ENCODE measurements at regions not wholly inside any gene's neighbourhood (a gene's known extent, or its start where the extent isn't known, plus 50 kb on each side); places are given as distances from the start of the nearest gene placed in this dataset.

DNA sequence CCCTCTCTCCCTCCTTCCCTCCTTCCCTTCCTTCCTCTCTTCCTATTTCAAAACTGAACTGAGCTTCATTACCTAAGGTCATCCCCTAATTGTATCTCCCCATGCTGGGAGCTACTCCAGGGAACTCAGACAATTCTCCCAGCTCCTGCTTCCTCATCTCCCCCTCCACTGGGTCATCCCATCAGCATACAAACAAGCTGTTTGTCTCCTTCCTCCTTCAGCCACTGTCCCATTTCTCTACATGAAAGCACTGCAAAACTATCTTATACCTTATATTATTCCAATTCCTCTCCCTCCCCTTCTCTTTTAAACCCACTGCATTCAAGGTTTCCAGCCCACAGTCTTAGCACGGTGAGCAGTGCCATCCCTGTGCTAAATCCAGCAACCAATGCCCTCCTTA is 262.4 kb downstream of the AGTPBP1 start:
- in situ Hi-C loops (cut with MboI): no loop called here
- CTCF ChIA-PET (ENCODE audit: low intra/inter-chr PET ratio): no interaction called here
- TF ChIP-seq RBBP5 (IDR thresholded peaks at IDR 0.05; ENCODE audit: borderline replicate concordance, insufficient read depth, low read length, poor library complexity, severe bottlenecking) (no peak), MLX (CRISPR knock-in tag; conservative IDR thresholded peaks at IDR 0.05) (no peak), MAX (CRISPR knock-in tag; IDR thresholded peaks at IDR 0.05) (no peak), ZNF785 (CRISPR knock-in tag; IDR thresholded peaks at IDR 0.05) (no peak), SIN3B (IDR thresholded peaks at IDR 0.05; ENCODE audit: low read depth) (no peak), SETDB1 (IDR thresholded peaks at IDR 0.05; ENCODE audit: low read length) (no peak), ZMIZ1 (IDR thresholded peaks at IDR 0.05; ENCODE audit: low read depth in 2 of 2, low read length in 2 of 2) (no peak), HDAC2 (IDR thresholded peaks at IDR 0.05) (no peak), RBM14 (IDR thresholded peaks at IDR 0.05; ENCODE audit: borderline replicate concordance, insufficient read depth, low read depth, low read length) (no peak), BCLAF1 (IDR thresholded peaks at IDR 0.05; ENCODE audit: borderline replicate concordance in 1 of 2, control insufficient read depth in 1 of 2, low read depth in 2 of 2, low read length in 1 of 2) (no peak)
- TF ChIP-seq, protein P1, sequence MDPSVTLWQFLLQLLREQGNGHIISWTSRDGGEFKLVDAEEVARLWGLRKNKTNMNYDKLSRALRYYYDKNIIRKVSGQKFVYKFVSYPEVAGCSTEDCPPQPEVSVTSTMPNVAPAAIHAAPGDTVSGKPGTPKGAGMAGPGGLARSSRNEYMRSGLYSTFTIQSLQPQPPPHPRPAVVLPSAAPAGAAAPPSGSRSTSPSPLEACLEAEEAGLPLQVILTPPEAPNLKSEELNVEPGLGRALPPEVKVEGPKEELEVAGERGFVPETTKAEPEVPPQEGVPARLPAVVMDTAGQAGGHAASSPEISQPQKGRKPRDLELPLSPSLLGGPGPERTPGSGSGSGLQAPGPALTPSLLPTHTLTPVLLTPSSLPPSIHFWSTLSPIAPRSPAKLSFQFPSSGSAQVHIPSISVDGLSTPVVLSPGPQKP (CRISPR knock-in tag; IDR thresholded peaks at IDR 0.05): no peak
- TF ChIP-seq, protein P2, sequence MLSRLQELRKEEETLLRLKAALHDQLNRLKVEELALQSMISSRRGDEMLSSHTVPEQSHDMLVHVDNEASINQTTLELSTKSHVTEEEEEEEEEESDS (CRISPR knock-in tag; IDR thresholded peaks at IDR 0.05): no peak

More for the DNA sequence above, 262.4 kb downstream of the AGTPBP1 start:
- no peak overlapping the region for H3K4me3 ChIP-seq
- no peak for ATAC-seq
- no peak overlapping the region for H3K27ac ChIP-seq (ENCODE audit: extremely low read depth, low read depth, low read length)
- no peak overlapping the region for H2AFZ ChIP-seq (ENCODE audit: low read depth, low read length)
- no peak overlapping the region for H3K9ac ChIP-seq (ENCODE audit: insufficient read depth in 1 of 2, low read depth in 2 of 2, low read length in 2 of 2)
- no peaks in the 10 kb centered on the region for H3K79me2 ChIP-seq (ENCODE audit: control insufficient read depth, insufficient read depth, low read length)
- intact Hi-C loops (cut with micrococcal nuclease): no loop called here
- no peaks in the 10 kb centered on the region for H3K9me1 ChIP-seq (ENCODE audit: control insufficient read depth, insufficient read depth, low read length)
- H4K20me1 ChIP-seq (replicated peaks; ENCODE audit: control insufficient read depth, insufficient read depth, low read length): no peaks in the 10 kb centered on the region
- no peak for FAIRE-seq
- DNase-seq (ENCODE audit: extremely low read depth in 1 of 4, low spot score in 3 of 4): no peak
- no peaks in the 10 kb centered on the region for H3K9me3 ChIP-seq (replicated peaks; ENCODE audit: control insufficient read depth, insufficient read depth, low read depth, low read length)
- H3K4me2 ChIP-seq (ENCODE audit: insufficient read depth, low read length): no peak overlapping the region
- no peaks in the 10 kb centered on the region; a peak in 1 of 5 replicates for H3K27me3 ChIP-seq (ENCODE audit: control insufficient read depth in 2 of 2, insufficient read depth in 2 of 2, low read length in 2 of 2)
- BruUV-seq (replicated peaks): no TSS peak
- POLR2A ChIA-PET: interaction anchor here (1.6 kb wide), 1 partner anchor 10 kb away, joined by 3 read pairs; no protein-coding TSS in a partner anchor
- H3K36me3 ChIP-seq (ENCODE audit: control insufficient read depth, insufficient read depth, low read length): no peaks in the 10 kb centered on the region
- 0% methylated on average over 1 of the region's 1 CpG for WGBS (ENCODE audit: insufficient coverage, low coverage, missing lambda C conversion rate)
- no peaks in the 10 kb centered on the region for H3K4me1 ChIP-seq (replicated peaks in 1 of 2; ENCODE audit: control insufficient read depth in 2 of 2, insufficient read depth in 2 of 2, low read length in 2 of 2)
